Stimulated activated CD8-positive, alpha-beta memory T cell treated with anti-CD3 and anti-CD28 coated beads, Interleukin-7, amount 100 ng/mL, for 48 hours (primary cell): ENCODE measurements at regions not wholly inside any gene's neighbourhood (a gene's known extent, or its start where the extent isn't known, plus 50 kb on each side); places are given as distances from the start of the nearest gene placed in this dataset.
"Not testable (repeated sequence)": the region's sequence is repeated elsewhere in the genome, so short reads cannot be mapped to it uniquely, and the experiment has no call there.

Experiments
- DNase-seq, 2 donors: peaks; one replicate each; pipeline ENCODE4 v3.0.0-alpha.2; 2020; ENCODE audit warnings: low read depth in 1 of 2; ENCODE audit errors: extremely low read depth in 1 of 2

- DNase-seq = no peak
Observed at GRCh38 chr10:33009244-33010131, 51.5 kb upstream of the ITGB1 start.

GRCh38 chr10:33008499-33009243, 50.6 kb upstream of the ITGB1 start:
- DNase-seq = peak in 1 of 2 donors; percentile 50

- DNase-seq = not testable (repeated sequence)
Observed at GRCh38 chr10:33007731-33008381, 49.8 kb upstream of the ITGB1 start.
